Heart left ventricle (tissue), 16 donors: ENCODE measurements at regions not wholly inside any gene's neighbourhood (a gene's known extent, or its start where the extent isn't known, plus 50 kb on each side); places are given as distances from the start of the nearest gene placed in this dataset.

ENCODE experiments used
- ATAC-seq, 4 donors: fragments of 200-7000 bp; cut with Tn5 transposase; one replicate each; pipeline ENCODE4 v1.9.1; 2020 to 2022; ENCODE audit warnings: moderate library complexity in 4 of 4, mild to moderate bottlenecking in 3 of 4, moderate number of reproducible peaks in 1 of 4
- DNase-seq, 5 donors: peaks; one replicate each; pipeline ENCODE4 v3.0.0-alpha.2; 2020
- H3K27ac ChIP-seq, 12 donors: fragments of 200-600 bp; sonication (generic) in 4 of 12; one replicate each; pipeline versions ENCODE4 v1.5.0 to v1.8.0; 2016 to 2022; ENCODE audit warnings: mild to moderate bottlenecking in 2 of 12
- H3K27me3 ChIP-seq, 9 donors: fragments of 200-600 bp; sonication (generic) in 2 of 9; one replicate each; pipeline versions ENCODE4 v1.5.1 to v1.8.0; 2016 to 2022; ENCODE audit warnings: mild to moderate bottlenecking in 3 of 9
- H3K36me3 ChIP-seq, 9 donors: fragments of 200-600 bp; sonication (generic) in 2 of 9; one replicate each; pipeline versions ENCODE4 v1.5.0 to v1.8.0; 2018 to 2022; ENCODE audit warnings: mild to moderate bottlenecking in 2 of 9
- H3K4me1 ChIP-seq, 12 donors: fragments of 200-600 bp; sonication (generic) in 4 of 12; one replicate each; pipeline versions ENCODE4 v1.5.0 to v1.8.0; 2016 to 2022; ENCODE audit warnings: mild to moderate bottlenecking in 3 of 12
- H3K4me3 ChIP-seq, 12 donors: fragments of 200-600 bp; sonication (generic) in 4 of 12; one replicate each; pipeline versions ENCODE4 v1.5.0 to v1.8.0; 2017 to 2022; ENCODE audit warnings: mild to moderate bottlenecking in 9 of 12, moderate library complexity in 4 of 12
- H3K9me3 ChIP-seq, 12 donors: fragments of 200-600 bp; sonication (generic) in 4 of 12; one replicate each; pipeline versions ENCODE4 v1.5.0 to v1.8.0; 2016 to 2022; ENCODE audit warnings: mild to moderate bottlenecking in 1 of 12
- POLR2A ChIP-seq, 2 donors: fragments of 450-650 bp; IDR thresholded peaks; one replicate each; pipeline ENCODE4 v1.6.1; 2017; ENCODE audit warnings: antibody characterized with exemption in 2 of 2, mild to moderate bottlenecking in 2 of 2, moderate library complexity in 2 of 2
- WGBS, 4 donors: extraction: QIAGEN DNeasy Blood & Tissue Kit in 2 of 4; methylation state at CpG; one replicate each; pipeline versions ENCODE4 v1.1.5 to v1.1.7; 2013 to 2018; 5-methylcytosine and 5-hydroxymethylcytosine counted together
- intact Hi-C, 10 donors: fragments of 100-400 bp; cut with DNase I; formaldehyde crosslinking; loops; one replicate each; pipeline versions ENCODE4 v1.11.1 to v1.14.2; 2022
- TF ChIP-seq, protein P1 (sequence below), 12 donors: fragments of 200-600 bp; sonication (generic) in 4 of 12; IDR thresholded peaks; one replicate each; pipeline versions ENCODE4 v1.5.0 to v1.8.0; 2018 to 2022; ENCODE audit warnings: antibody characterized with exemption in 12 of 12, mild to moderate bottlenecking in 5 of 12
- donor health status: ischemic (EF 13 %, LVEDD 7.1; RV severe dilation, severe dysfunction).
- donor health status: healthy with polysubstance abuse.
- donor health status: DM: no; HTN: yes; CAD: no.
- donor health status: DM: no; HTN: no; CAD: no.
- donor health status: ischemic (EF 25% LVEDD 6.9; RV normal size, moderate dysfunction).
- donor health status: ischemic (EF 25% LVEDD 5.7; RV mildly dilated, moderate dysfunction).
- donor health status: healthy.
- donor health status: DM: yes; HTN: yes; CAD: no.
- donor health status: ischemic (EF 35%, LVEDD 5.7; RV mildly dilated, moderate dysfunction).
- donor health status: nonischemic (EF 11% LVEDD 7.7; RV severe dilation, severe dysfunction).
- donor health status: DM: yes; HTN: yes; CAD: no.
- donor health status: PGD.
- donor health status: ischemic (EF 29% LVEDD 5.4; RV normal size, mild dysfunction).
- donor health status: nonischemic (EF 23%, LVEDD 6.1; RV moderate dilation, normal function).

GRCh38 chr2:16561251-16561650, 104.4 kb downstream of the CYRIA start:
- H3K36me3 ChIP-seq = peaks cover 0 to 93% (median 65%) of the 10 kb centered on the region in 9 donors
- no peaks in the 10 kb centered on the region for H3K9me3 ChIP-seq
- no peak for DNase-seq
- H3K27ac ChIP-seq = no peak overlapping the region
- no peak for ATAC-seq
- H3K27me3 ChIP-seq = no peaks in the 10 kb centered on the region
- H3K4me1 ChIP-seq = no peaks in the 10 kb centered on the region
- TF ChIP-seq POLR2A (IDR thresholded peaks at IDR 0.05) = no peak
- TF ChIP-seq, protein P1, sequence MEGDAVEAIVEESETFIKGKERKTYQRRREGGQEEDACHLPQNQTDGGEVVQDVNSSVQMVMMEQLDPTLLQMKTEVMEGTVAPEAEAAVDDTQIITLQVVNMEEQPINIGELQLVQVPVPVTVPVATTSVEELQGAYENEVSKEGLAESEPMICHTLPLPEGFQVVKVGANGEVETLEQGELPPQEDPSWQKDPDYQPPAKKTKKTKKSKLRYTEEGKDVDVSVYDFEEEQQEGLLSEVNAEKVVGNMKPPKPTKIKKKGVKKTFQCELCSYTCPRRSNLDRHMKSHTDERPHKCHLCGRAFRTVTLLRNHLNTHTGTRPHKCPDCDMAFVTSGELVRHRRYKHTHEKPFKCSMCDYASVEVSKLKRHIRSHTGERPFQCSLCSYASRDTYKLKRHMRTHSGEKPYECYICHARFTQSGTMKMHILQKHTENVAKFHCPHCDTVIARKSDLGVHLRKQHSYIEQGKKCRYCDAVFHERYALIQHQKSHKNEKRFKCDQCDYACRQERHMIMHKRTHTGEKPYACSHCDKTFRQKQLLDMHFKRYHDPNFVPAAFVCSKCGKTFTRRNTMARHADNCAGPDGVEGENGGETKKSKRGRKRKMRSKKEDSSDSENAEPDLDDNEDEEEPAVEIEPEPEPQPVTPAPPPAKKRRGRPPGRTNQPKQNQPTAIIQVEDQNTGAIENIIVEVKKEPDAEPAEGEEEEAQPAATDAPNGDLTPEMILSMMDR (IDR thresholded peaks at IDR 0.05) = no peak
- intact Hi-C loops = no loop called here
- H3K4me3 ChIP-seq = no peak overlapping the region
- 88 to 95% (median 94%) methylated on average over 6 of the region's 6 CpGs for WGBS, 4 donors

- TF ChIP-seq POLR2A (IDR thresholded peaks at IDR 0.05) = no peak
- TF ChIP-seq, protein P1 (IDR thresholded peaks at IDR 0.05) = no peak
- peaks cover 0 to 99% (median 81%) of the 10 kb centered on the region in 9 donors for H3K36me3 ChIP-seq
- no peaks in the 10 kb centered on the region for H3K9me3 ChIP-seq
- no peaks in the 10 kb centered on the region for H3K27me3 ChIP-seq
- 74 to 86% (median 80%) methylated on average over 7 of the region's 7 CpGs for WGBS, 4 donors
- no peaks in the 10 kb centered on the region for H3K4me1 ChIP-seq
- DNase-seq = no peak
- H3K4me3 ChIP-seq = no peak overlapping the region
- intact Hi-C loops = loop anchor here in 2 of 10 donors (5.0 to 10.0 kb wide), 2 partner anchors 195 to 198 kb away; no protein-coding TSS in a partner anchor
- H3K27ac ChIP-seq = no peak overlapping the region
- ATAC-seq = no peak
These were observed 106.2 kb downstream of the CYRIA start for GRCh38 chr2:16559278-16560067.

GRCh38 chr2:16554060-16554583, 111.5 kb downstream of the CYRIA start:
- Histone ChIP-seq H3K27me3 (no peaks in the 10 kb centered on the region), H3K27ac (no peak overlapping the region), H3K4me3 (no peak overlapping the region), H3K9me3 (no peaks in the 10 kb centered on the region), H3K4me1 (no peaks in the 10 kb centered on the region), H3K36me3 (peaks cover 0 to 88% (median 55%) of the 10 kb centered on the region in 9 donors)
- DNase-seq (no peak), ATAC-seq (no peak)
- intact Hi-C loops = loop anchor here in 8 of 10 donors (1.0 to 10.0 kb wide), 4 partner anchors 53 to 203 kb away; no protein-coding TSS in a partner anchor
- no peak for TF ChIP-seq POLR2A (IDR thresholded peaks at IDR 0.05)
- TF ChIP-seq, protein P1 (IDR thresholded peaks at IDR 0.05) = no peak

GRCh38 chr2:16553226-16553625, 112.4 kb downstream of the CYRIA start:
- WGBS, 4 donors = 59 to 68% (median 64%) methylated on average over 4 of the region's 4 CpGs
- Histone ChIP-seq H3K4me1 (no peaks in the 10 kb centered on the region), H3K27me3 (no peaks in the 10 kb centered on the region), H3K36me3 (peaks cover 0 to 80% (median 46%) of the 10 kb centered on the region in 9 donors), H3K27ac (no peak overlapping the region), H3K9me3 (no peaks in the 10 kb centered on the region), H3K4me3 (no peak overlapping the region)
- intact Hi-C loops = loop anchor here (1.0 to 10.0 kb wide), 6 partner anchors 54 to 204 kb away; no protein-coding TSS in a partner anchor
- DNase-seq (peak in 3 of 5 donors; percentile 9 to 31 (median 30)), ATAC-seq (no peak)
- TF ChIP-seq POLR2A (IDR thresholded peaks at IDR 0.05) = no peak
- TF ChIP-seq, protein P1 (IDR thresholded peaks at IDR 0.05) = peak; percentile 38 to 68 (median 57)
